ENCODE measurements at regions not wholly inside any gene's neighbourhood (a gene's known extent, or its start where the extent isn't known, plus 50 kb on each side); places are given as distances from the start of the nearest gene placed in this dataset.

- TF ChIP-seq EZH2 (IDR thresholded peaks at IDR 0.05; ENCODE audit: borderline replicate concordance, low read depth, low read length, severe bottlenecking) (no peak), POLR2AphosphoS5 (IDR thresholded peaks at IDR 0.05; ENCODE audit: insufficient read depth, low read depth, low read length) (no peak), FOS (IDR thresholded peaks at IDR 0.05; ENCODE audit: borderline replicate concordance, insufficient read depth, low read length) (no peak), MAX (IDR thresholded peaks at IDR 0.05; ENCODE audit: insufficient read depth, insufficient read length) (no peak), JUN (IDR thresholded peaks at IDR 0.05; ENCODE audit: borderline replicate concordance, insufficient read depth, insufficient read length, low read depth) (no peak), POLR2A (IDR thresholded peaks at IDR 0.05; ENCODE audit: low read depth, low read length) (no peak), GATA2 (IDR thresholded peaks at IDR 0.05; ENCODE audit: insufficient read depth, insufficient read length, low read depth, low read length) (no peak), MYC (IDR thresholded peaks at IDR 0.05; ENCODE audit: low read depth, low read length) (no peak)
- TF ChIP-seq, protein P1, sequence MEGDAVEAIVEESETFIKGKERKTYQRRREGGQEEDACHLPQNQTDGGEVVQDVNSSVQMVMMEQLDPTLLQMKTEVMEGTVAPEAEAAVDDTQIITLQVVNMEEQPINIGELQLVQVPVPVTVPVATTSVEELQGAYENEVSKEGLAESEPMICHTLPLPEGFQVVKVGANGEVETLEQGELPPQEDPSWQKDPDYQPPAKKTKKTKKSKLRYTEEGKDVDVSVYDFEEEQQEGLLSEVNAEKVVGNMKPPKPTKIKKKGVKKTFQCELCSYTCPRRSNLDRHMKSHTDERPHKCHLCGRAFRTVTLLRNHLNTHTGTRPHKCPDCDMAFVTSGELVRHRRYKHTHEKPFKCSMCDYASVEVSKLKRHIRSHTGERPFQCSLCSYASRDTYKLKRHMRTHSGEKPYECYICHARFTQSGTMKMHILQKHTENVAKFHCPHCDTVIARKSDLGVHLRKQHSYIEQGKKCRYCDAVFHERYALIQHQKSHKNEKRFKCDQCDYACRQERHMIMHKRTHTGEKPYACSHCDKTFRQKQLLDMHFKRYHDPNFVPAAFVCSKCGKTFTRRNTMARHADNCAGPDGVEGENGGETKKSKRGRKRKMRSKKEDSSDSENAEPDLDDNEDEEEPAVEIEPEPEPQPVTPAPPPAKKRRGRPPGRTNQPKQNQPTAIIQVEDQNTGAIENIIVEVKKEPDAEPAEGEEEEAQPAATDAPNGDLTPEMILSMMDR (IDR thresholded peaks at IDR 0.05; ENCODE audit: extremely low read depth in 1 of 2, insufficient read depth in 1 of 2, low read depth in 1 of 2, low read length in 2 of 2) = no peak
- no TSS peak for BruUV-seq (replicated peaks)
- dilution Hi-C loops (cut with MboI; ENCODE audit: extremely low pct_ligation_motif_present, low sequenced_read_pairs) (no loop called here), intact Hi-C loops (cut with micrococcal nuclease) (no loop called here)
- H3K27me3 ChIP-seq (ENCODE audit: control insufficient read depth in 2 of 2, insufficient read depth in 2 of 2, low read length in 2 of 2) = no peaks in the 10 kb centered on the region
- H3K36me3 ChIP-seq (ENCODE audit: control insufficient read depth in 2 of 2, extremely low read depth in 1 of 2, insufficient read depth in 2 of 2, low read length in 2 of 2) = no peaks in the 10 kb centered on the region
- H3K4me1 ChIP-seq (ENCODE audit: control insufficient read depth, extremely low read depth, insufficient read depth, low read length) = peaks cover 5% of the 10 kb centered on the region
- H3K9me3 ChIP-seq (replicated peaks; ENCODE audit: control insufficient read depth, insufficient read depth, low read length) = no peaks in the 10 kb centered on the region
- H3K79me2 ChIP-seq (ENCODE audit: control insufficient read depth, insufficient read depth, low read length) = no peaks in the 10 kb centered on the region
- H3K4me2 ChIP-seq (ENCODE audit: insufficient read depth, low read length) = no peak overlapping the region
- H2AFZ ChIP-seq (ENCODE audit: low read depth, low read length) = no peak overlapping the region
- no peak overlapping the region for H3K9ac ChIP-seq (replicated peaks; ENCODE audit: extremely low read depth, insufficient read depth, low read length)
- H3K9me1 ChIP-seq (replicated peaks; ENCODE audit: control insufficient read depth, extremely low read depth, insufficient read depth, low read length) = no peaks in the 10 kb centered on the region
- H4K20me1 ChIP-seq (replicated peaks; ENCODE audit: control insufficient read depth, extremely low read depth, insufficient read depth, low read length) = no peaks in the 10 kb centered on the region
- no peak overlapping the region for H3K27ac ChIP-seq (ENCODE audit: insufficient read depth, low read depth, low read length)
- no peak overlapping the region for H3K4me3 ChIP-seq (replicated peaks in 1 of 3; ENCODE audit: insufficient read depth in 1 of 3, low read depth in 1 of 3, low read length in 3 of 3)
- CTCF ChIA-PET = interaction anchor here (1.3 to 2.6 kb wide), 4 partner anchors 12 to 123 kb away, joined by 3 to 11 read pairs (median 8); no protein-coding TSS in a partner anchor
- FAIRE-seq (no peak), DNase-seq (ENCODE audit: low read depth, low spot score) (no peak)
- POLR2A ChIA-PET = no interaction called here
Observed at GRCh38 chr7:131020759-131021261, 286.8 kb upstream of the KLF14 start.
